Amniotic epithelial cell (primary cell): ENCODE measurements at regions not wholly inside any gene's neighbourhood (a gene's known extent, or its start where the extent isn't known, plus 50 kb on each side); places are given as distances from the start of the nearest gene placed in this dataset.
"Not testable (repeated sequence)": the region's sequence is repeated elsewhere in the genome, so short reads cannot be mapped to it uniquely, and the experiment has no call there.

Experiments
- DNase-seq: peaks from one replicate; pipeline ENCODE4 v3.0.0-alpha.2; 2010; ENCODE audit warnings: low read depth

GRCh38 chr3:10666621-10667020 lies 149.4 kb upstream of the SLC6A11 start:
- DNase-seq = no peak

DNA sequence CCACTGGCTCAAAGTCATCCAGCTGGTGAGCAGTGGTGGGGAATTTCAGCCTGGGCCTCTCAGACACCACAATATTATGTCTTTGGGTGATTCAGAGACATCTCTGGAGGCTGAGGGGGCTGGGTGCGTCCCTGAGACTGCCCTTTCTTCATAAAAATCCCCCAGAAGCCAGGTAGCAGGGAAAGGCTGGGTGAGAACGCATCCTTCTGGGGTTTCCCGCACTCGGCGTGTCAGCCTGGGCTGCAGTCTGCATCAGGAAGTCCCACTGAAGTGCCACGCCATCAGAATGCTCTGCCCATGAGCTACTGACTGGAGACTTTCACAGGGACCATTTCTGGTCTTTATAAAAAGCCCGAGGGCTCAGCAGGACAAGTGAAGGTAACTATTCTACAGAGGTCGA lies 148.8 kb upstream of the SLC6A11 start:
- DNase-seq = no peak

DNA sequence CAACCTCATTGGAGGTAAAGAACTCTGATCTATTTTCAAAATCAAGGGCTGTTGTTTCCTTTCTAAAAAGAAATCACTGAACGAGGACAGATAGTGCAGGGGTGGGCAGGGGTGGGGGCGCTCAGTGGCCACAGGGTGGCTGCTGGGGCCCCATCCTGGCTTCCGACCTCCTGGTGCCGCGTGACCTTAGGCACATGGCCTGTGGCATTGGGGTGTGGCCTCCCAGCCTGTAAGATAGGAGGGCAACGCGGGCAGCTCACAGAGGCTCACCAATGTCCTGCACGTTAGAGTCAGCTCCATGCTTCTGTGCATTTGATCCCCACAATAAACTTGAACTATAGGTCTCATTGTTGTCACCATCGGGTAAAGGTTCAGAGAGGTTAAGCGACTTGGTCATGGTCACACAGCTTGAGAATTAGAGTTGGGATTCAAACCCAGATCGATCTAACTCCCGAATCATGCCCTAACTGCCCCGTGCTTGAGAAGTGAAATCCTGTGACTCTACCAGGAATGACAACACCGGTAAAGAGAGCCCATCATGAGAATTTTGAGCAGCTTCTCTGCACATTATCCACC lies 148.0 kb upstream of the SLC6A11 start:
- no peak for DNase-seq

DNA sequence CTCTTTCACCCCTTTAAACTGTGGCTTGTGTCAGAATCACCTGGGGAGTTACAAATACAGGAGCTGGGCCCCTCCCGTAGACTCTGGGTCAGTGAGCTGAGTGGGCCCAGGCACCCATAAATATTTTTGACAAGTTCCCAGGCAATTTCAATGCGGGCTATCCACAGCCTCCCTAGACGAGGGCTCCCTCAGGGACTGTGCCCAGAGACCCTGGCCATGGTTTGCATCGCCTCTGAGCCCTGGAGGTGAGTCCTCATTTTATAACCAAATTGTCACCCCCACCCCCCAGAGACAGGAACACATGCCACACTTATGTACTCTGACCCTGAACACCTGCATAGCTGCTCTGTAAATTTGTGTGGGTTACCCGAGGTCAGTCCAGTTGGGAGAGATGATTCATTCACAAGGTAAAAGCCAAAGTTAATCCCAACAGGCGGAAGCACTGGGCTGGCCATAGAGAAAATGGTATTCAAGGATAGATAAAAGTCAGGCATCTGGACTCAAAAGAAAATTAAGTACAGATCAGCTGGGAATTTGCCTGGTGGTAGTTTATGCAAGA lies 146.5 kb upstream of the SLC6A11 start:
- no peak for DNase-seq

- no peak for DNase-seq
Measured at GRCh38 chr3:10672422-10672821, 143.6 kb upstream of the SLC6A11 start.

DNA sequence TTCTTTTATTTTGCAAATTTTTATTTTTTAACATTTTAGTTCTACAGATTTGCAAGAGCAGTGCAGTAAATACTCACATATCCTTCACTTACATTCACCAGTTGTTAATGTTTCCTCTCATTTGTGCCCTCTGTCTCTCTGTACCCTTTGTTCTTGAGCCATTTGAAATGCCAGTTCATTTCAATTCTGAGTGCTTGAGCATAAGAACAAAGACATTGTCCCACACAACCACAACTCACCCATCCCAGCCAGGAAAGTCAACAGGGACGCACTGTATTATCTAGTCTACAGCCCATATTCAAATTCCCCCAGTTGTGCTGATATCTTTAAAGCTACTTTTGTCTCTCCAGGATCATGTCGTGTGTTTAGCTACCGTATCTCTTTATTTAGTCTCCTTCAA lies 141.4 kb upstream of the SLC6A11 start:
- no peak for DNase-seq

- no peak for DNase-seq
Measured at GRCh38 chr3:10676905-10677304, 139.1 kb upstream of the SLC6A11 start.

GRCh38 chr3:10678796-10679376 lies 137.1 kb upstream of the SLC6A11 start:
- no peak for DNase-seq

DNA sequence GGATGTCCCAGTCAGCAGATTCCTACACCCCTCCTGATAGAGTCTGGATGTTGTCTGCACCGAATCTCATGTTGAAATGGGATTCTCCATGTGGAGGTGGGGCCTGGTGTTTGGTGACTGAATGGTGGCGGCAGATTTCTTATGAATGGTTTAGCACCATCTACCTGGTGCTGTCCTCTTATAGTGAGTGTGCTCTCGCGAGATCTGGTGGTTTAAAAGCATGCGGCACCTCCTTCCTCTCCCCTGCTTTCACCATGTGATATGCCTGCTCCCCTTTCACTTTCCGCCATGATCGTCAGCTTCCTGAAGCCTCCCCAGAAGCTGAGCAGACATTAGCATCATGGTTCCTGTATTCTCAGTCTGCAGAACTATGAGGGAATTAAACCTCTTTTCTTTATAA lies 135.2 kb upstream of the SLC6A11 start:
- no peak for DNase-seq

- DNase-seq = no peak
Measured at GRCh38 chr3:10682692-10683091, 133.3 kb upstream of the SLC6A11 start.

DNA sequence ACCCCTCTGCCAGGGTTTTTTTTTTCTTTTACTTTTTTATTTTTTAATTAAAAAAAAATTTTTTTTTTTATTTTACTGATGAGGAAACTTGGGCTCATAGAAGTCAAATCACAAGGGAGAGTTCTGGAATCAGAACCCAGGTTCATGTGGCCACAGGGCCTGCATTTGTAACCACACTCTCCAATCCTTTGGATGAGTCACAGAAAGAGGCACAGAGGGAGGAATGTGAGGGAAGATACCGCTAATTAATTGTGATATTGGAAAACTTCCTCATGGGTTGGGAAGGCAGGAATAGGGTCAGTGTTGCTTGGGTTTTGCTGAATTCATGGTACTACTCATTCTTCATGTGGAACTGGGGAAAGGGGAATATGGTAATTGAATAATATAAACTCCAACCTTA lies 132.9 kb upstream of the SLC6A11 start:
- DNase-seq = peak; percentile 4

DNA sequence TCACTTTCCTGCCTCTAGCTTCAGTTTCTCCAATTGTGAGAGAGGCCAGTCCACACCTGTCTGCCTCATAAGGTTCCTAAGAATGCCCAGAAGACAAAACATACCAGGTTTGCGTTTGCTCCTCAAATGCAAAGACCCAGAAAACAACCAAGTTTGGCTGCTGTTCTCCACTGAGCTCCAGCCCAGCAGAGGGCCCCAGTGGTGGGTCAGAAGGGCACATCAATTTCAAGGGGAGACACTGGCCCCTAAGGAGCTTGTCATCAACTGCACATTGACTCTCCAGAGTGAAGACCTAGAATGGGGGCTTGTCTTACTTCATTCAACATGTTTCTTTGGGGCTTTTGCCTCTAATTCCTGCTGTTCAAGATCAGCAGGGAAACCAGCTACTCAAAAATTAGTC lies 127.9 kb upstream of the SLC6A11 start:
- DNase-seq = no peak

DNA sequence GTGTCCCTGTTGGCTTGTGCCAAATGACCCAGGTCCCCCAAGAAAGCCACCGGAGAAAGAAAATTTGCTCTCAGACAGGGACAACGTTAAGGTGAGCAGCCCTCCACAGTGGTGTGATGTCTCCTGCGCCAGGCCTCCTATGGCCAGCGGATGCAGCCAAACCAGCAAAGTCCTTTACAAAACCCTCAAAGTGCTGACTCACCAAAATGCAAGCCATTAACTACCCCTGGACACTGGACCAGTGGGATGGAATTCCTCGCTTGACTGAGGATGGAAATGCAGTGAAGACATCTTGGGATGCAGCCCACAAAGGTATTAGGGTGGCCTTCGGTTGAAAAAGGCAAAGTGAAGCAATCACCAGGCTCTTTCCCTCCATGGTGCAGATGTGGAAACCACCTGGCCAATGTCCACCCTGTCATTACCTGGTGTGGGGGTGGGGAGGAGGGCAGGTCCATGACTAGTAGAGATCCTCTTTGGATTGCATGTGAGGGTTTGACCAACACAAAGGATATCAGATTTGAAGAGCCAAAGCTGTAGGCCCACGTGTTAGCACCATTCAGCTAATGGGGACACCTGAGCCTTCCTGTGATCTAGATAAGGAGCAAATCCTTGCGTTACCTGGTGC lies 127.4 kb upstream of the SLC6A11 start:
- DNase-seq = no peak

DNA sequence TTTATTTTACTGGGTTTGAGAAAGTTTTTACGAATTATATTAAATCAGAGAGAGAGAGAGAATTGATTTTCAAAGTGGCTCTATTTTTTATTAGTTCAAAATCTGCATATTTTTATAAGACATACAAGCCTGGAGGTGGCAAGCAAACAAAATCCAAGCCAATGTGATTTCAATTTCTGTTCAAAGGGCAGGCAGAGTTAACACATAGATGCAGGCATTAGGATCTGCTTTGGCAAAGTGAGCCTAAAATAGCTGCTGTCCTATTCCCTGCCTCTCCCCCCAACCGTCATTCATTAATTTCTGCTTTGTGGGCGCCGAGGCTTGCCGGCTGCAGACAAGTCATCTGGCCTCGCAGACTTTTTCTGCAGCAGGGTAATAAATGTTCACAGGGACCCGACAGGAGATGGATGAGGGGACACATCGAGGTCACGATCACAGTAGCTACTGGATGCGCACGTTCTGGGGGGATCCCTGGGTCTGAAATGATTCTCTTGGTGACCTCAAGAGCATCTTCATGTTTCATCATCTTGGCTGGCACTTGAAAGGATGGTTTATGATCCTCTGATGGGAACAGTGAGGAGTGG lies 123.9 kb upstream of the SLC6A11 start:
- DNase-seq = no peak

DNA sequence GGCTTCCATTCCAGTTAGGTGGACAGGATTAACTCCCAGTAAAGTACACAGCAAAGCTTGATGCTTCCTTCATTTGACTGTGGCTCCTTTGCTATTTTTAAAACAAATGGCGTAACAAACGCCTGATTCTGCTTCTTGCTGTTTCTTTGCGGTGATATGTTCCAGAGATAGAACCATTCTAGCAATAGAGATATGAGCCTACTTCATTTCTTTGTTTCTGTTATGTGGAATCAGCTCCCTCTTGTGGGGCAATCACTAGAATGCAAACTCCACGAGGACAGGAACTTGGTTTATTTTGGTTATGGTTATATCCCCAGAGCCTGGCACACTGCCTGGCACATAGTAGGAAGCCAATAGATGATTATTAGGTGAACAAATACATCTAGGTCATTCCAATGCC lies 122.6 kb upstream of the SLC6A11 start:
- peak; percentile 23 for DNase-seq

DNA sequence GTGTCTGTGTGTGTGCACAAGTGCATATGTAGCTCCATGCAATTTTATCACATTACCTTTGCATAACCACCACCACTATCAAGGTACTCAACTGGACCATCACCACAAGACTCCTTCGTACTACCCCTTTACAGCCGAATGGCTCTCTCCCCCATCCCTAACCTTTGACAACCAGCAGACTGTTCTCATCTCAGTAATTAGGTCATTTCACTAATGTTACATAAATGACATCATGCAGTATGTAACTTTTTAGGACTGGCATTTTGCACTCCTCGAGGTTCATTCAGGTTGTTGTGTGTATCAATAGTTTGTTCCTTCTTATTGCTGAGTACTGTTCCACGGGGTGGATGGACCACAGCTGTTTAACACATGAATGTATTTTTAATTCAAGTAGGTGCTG lies 121.8 kb upstream of the SLC6A11 start:
- DNase-seq = no peak

GRCh38 chr3:10695186-10695585 lies 120.8 kb upstream of the SLC6A11 start:
- DNase-seq = not testable (repeated sequence)

- DNase-seq = no peak
Measured at GRCh38 chr3:10695595-10696285, 120.3 kb upstream of the SLC6A11 start.

DNA sequence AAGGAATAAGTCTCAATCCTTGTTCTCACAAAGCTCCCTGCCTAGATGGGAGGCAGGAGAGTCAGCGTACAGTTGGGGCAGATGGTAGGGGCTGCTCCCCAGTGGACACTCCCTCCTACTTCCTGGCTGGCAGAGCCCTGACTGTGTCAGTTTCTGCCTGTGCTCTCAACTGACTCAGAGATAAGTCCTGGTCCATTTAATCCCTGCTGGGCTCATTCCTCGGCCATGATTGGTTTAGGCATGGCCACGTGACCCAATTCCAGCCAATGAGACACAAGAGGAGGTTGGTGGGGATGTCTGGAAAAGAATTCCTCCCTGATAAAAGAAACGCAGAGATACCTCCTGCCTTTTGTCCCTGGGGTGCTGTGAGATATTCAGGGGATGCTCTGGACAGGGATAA lies 118.1 kb upstream of the SLC6A11 start:
- peak; percentile 21 for DNase-seq

GRCh38 chr3:10700821-10701220 lies 115.2 kb upstream of the SLC6A11 start:
- no peak for DNase-seq

- DNase-seq = no peak
Measured at GRCh38 chr3:10702961-10703740, 112.9 kb upstream of the SLC6A11 start.

- peak; percentile 9 for DNase-seq
Measured at GRCh38 chr3:10703875-10704274, 112.2 kb upstream of the SLC6A11 start.
